DOHH2 (cell line): ENCODE measurements at regions not wholly inside any gene's neighbourhood (a gene's known extent, or its start where the extent isn't known, plus 50 kb on each side); places are given as distances from the start of the nearest gene placed in this dataset.

Experiments
- H3F3A ChIP-seq: fragments of 200-600 bp; sonication (generic), shearing (Covaris generic); 2 replicates; pipeline ENCODE4 v1.6.0; 2016; ENCODE audit warnings: antibody characterized with exemption, mild to moderate bottlenecking; ENCODE audit not compliant: control insufficient read depth, insufficient read depth
- H3K27ac ChIP-seq: fragments of 200-600 bp; sonication (generic); 2 replicates; pipeline ENCODE4 v1.5.1; 2014; ENCODE audit warnings: low read depth, mild to moderate bottlenecking, low read length, moderate library complexity
- H3K27me3 ChIP-seq: fragments of 200-600 bp; sonication (generic); 2 replicates; pipeline ENCODE4 v1.6.1; 2014; ENCODE audit warnings: mild to moderate bottlenecking, low read length, mixed read lengths; ENCODE audit not compliant: control insufficient read depth
- H3K36me3 ChIP-seq: fragments of 200-600 bp; sonication (generic); 2 replicates; pipeline ENCODE4 v1.6.1; 2014; ENCODE audit warnings: mild to moderate bottlenecking, low read length, moderate library complexity, mixed read lengths; ENCODE audit not compliant: control insufficient read depth
- H3K4me1 ChIP-seq: fragments of 200-600 bp; sonication (generic); 2 replicates; pipeline ENCODE4 v1.6.1; 2014; ENCODE audit warnings: mild to moderate bottlenecking, low read length, mixed read lengths; ENCODE audit not compliant: control insufficient read depth
- H3K4me2 ChIP-seq: fragments of 200-600 bp; sonication (generic); 2 replicates; pipeline ENCODE4 v1.6.0; 2014; ENCODE audit warnings: mild to moderate bottlenecking, low read length, moderate library complexity
- H3K4me3 ChIP-seq: fragments of 200-600 bp; sonication (generic); 2 replicates; pipeline ENCODE4 v1.5.1; 2014; ENCODE audit warnings: mild to moderate bottlenecking, low read length, mixed read lengths
- H3K79me2 ChIP-seq: fragments of 200-600 bp; sonication (generic); 2 replicates; pipeline ENCODE4 v1.6.1; 2014; ENCODE audit warnings: mild to moderate bottlenecking, low read length, mixed read lengths; ENCODE audit not compliant: control insufficient read depth
- H3K9me2 ChIP-seq: fragments of 200-600 bp; sonication (generic); replicated peaks from 2 replicates; pipeline ENCODE4 v1.6.1; 2014; ENCODE audit warnings: mild to moderate bottlenecking, low read length, mixed read lengths; ENCODE audit not compliant: control insufficient read depth
- H3K9me3 ChIP-seq: fragments of 200-600 bp; sonication (generic); 2 replicates; pipeline ENCODE4 v1.6.1; 2014; ENCODE audit warnings: antibody characterized with exemption, low read length, mixed read lengths; ENCODE audit not compliant: control insufficient read depth, insufficient read depth
- H4K20me1 ChIP-seq: fragments of 200-600 bp; sonication (generic); 2 replicates; pipeline ENCODE4 v1.6.0; 2014; ENCODE audit warnings: low read depth, mild to moderate bottlenecking, antibody characterized with exemption, low read length, moderate library complexity; ENCODE audit not compliant: control insufficient read depth, insufficient read depth
- EZH2phosphoT487 ChIP-seq: fragments of 200-600 bp; sonication (generic); IDR thresholded peaks from 2 replicates; pipeline ENCODE4 v1.6.1; 2017; ENCODE audit warnings: borderline replicate concordance, mild to moderate bottlenecking, antibody characterized with exemption, low read length, moderate library complexity, mixed read lengths
- TF ChIP-seq, protein P1 (sequence below): fragments of 200-600 bp; sonication (generic); IDR thresholded peaks from one replicate; pipeline ENCODE4 v1.5.1; 2014; ENCODE audit warnings: antibody characterized with exemption, mild to moderate bottlenecking, low read depth, low read length; ENCODE audit not compliant: poor library complexity, severe bottlenecking

DNA sequence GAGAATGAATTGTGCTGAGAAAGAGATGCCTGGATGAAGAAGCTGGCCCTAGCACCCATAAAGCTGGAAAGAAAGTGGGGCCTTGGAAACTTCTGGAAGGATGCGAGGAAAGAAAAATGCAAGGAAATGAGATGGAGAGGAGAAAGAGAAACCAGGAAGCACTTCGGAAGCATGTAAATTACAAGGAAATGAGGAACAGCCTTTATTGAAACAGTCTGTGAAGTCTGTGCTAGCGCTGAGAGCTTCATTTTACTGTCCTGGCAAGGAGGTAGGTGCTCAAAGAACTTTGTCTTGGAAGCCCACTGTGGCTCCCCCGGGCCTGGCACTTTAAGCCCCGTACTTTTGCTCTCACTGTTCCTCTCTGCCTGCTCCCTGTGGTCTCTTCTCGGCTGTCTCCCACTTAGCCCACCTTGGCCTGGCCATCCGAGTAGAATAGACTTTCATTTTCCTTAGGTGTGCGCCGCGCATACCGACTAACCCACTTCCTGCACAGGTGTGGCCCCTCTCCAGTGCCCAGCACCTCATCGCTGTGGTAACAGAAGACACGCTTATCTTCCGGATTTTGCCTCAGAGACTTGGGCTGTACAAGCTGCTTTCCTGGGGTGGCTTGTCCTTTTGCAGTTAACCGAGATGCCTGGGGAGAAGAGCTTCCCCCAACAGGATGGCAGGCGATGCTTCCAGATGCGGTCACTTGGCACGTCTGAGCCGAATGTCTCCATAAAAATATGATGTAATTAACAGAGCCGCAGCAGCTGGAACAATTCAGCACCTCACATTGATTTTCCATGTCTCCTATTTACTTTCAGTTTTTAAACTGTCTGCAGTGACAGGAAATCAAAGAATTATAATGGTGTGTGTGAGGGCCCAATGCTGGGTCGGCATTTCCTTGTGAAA, 199.6 kb downstream of the HRH4 start:
- H3K4me3 ChIP-seq: peak overlapping the region; percentile 34; the same call in 1 of the 2 replicates
- H3K79me2 ChIP-seq: no peaks in the 10 kb centered on the region
- H3K9me2 ChIP-seq: no peaks in the 10 kb centered on the region
- H4K20me1 ChIP-seq: no peaks in the 10 kb centered on the region
- TF ChIP-seq, protein P1, sequence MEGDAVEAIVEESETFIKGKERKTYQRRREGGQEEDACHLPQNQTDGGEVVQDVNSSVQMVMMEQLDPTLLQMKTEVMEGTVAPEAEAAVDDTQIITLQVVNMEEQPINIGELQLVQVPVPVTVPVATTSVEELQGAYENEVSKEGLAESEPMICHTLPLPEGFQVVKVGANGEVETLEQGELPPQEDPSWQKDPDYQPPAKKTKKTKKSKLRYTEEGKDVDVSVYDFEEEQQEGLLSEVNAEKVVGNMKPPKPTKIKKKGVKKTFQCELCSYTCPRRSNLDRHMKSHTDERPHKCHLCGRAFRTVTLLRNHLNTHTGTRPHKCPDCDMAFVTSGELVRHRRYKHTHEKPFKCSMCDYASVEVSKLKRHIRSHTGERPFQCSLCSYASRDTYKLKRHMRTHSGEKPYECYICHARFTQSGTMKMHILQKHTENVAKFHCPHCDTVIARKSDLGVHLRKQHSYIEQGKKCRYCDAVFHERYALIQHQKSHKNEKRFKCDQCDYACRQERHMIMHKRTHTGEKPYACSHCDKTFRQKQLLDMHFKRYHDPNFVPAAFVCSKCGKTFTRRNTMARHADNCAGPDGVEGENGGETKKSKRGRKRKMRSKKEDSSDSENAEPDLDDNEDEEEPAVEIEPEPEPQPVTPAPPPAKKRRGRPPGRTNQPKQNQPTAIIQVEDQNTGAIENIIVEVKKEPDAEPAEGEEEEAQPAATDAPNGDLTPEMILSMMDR: no peak
- TF ChIP-seq EZH2phosphoT487: no peak
- peaks cover 9% of the 10 kb centered on the region for H3K4me1 ChIP-seq
- no peaks in the 10 kb centered on the region for H3F3A ChIP-seq
- no peaks in the 10 kb centered on the region for H3K9me3 ChIP-seq
- no peak overlapping the region for H3K27ac ChIP-seq
- H3K4me2 ChIP-seq: peak overlapping the region; percentile 40
- H3K36me3 ChIP-seq: no peaks in the 10 kb centered on the region
- no peaks in the 10 kb centered on the region for H3K27me3 ChIP-seq

DNA sequence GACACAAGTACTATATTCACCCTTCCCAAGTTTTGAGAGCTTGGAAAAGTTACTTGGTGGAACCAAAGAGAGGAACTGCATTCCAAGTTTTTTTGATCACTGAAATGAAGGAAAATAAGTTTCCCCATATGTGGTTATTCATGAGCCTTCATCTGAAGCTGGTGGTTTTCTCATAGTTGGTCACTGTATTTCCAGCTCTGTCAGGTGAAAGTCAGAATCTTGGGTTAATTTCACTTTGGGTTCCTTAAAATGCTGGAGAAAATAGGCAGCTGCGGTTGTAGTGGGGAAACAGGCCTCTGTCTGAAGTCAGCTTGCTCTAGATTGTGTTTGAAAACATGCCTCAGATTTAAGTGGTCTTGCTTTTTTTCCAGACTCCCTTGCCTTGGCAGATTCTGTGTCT, 200.5 kb downstream of the HRH4 start:
- Histone ChIP-seq H3K4me1 (peaks cover 9% of the 10 kb centered on the region), H3K9me3 (no peaks in the 10 kb centered on the region), H3F3A (no peaks in the 10 kb centered on the region), H3K4me2 (no peak overlapping the region), H3K36me3 (no peaks in the 10 kb centered on the region), H3K4me3 (no peak overlapping the region), H4K20me1 (no peaks in the 10 kb centered on the region), H3K9me2 (no peaks in the 10 kb centered on the region), H3K27me3 (no peaks in the 10 kb centered on the region), H3K27ac (no peak overlapping the region), H3K79me2 (no peaks in the 10 kb centered on the region)
- TF ChIP-seq, protein P1: no peak
- no peak for TF ChIP-seq EZH2phosphoT487

DNA sequence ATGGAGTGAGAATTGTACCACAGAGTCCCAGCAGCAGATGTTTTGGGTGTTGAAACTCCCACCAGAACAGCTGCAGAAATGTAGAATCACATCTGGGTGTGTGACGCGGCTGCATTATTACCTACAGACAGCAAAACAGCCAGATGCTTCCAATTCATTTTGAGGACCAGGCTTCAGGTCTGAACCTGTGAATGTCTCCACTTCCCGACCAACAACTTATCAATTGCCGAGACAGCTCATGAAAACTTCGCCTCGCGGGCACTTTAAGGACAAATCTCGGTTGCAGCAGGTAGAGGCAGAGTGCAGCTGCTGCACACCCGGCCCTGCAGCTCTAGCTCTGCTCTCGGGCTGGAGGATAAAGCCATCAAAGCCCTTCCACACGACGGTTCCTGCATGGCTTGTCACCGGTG, 202.0 kb downstream of the HRH4 start:
- Histone ChIP-seq H3K4me3 (no peak overlapping the region), H3K4me1 (peaks cover 9% of the 10 kb centered on the region), H3K79me2 (no peaks in the 10 kb centered on the region), H3K9me3 (no peaks in the 10 kb centered on the region), H4K20me1 (no peaks in the 10 kb centered on the region), H3F3A (no peaks in the 10 kb centered on the region), H3K9me2 (no peaks in the 10 kb centered on the region), H3K27me3 (no peaks in the 10 kb centered on the region), H3K4me2 (no peak overlapping the region), H3K36me3 (no peaks in the 10 kb centered on the region), H3K27ac (no peak overlapping the region)
- TF ChIP-seq EZH2phosphoT487: no peak

DNA sequence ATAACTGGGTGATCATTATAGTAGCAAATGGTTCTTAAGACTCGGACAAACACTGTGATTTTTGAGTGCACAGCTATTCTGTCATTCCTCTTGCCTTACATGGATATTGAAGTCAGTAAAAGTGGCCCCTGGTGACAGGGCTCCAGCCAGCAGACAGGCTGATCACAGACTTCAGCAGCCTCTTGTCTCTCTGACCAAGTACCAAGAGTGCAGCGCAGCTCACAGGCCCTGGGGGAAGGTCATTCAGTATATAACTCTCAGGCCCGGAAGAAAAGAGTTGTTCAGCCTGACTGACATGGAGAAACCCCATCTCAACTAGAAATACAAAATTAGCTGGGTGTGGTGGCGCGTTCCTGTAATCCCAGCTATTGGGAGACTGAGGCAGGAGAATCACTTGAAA, 202.6 kb downstream of the HRH4 start:
- no peaks in the 10 kb centered on the region for H3K9me2 ChIP-seq
- H3K4me1 ChIP-seq: peaks cover 9% of the 10 kb centered on the region
- TF ChIP-seq, protein P1: no peak
- no peak for TF ChIP-seq EZH2phosphoT487
- H3K27ac ChIP-seq: no peak overlapping the region
- H3K4me2 ChIP-seq: no peak overlapping the region
- H3K9me3 ChIP-seq: no peaks in the 10 kb centered on the region
- H3K36me3 ChIP-seq: no peaks in the 10 kb centered on the region
- no peak overlapping the region for H3K4me3 ChIP-seq
- H3K27me3 ChIP-seq: no peaks in the 10 kb centered on the region
- no peaks in the 10 kb centered on the region for H3K79me2 ChIP-seq
- H3F3A ChIP-seq: no peaks in the 10 kb centered on the region
- H4K20me1 ChIP-seq: no peaks in the 10 kb centered on the region
